ENCODE measurements at regions not wholly inside any gene's neighbourhood (a gene's known extent, or its start where the extent isn't known, plus 50 kb on each side); places are given as distances from the start of the nearest gene placed in this dataset.

DNA sequence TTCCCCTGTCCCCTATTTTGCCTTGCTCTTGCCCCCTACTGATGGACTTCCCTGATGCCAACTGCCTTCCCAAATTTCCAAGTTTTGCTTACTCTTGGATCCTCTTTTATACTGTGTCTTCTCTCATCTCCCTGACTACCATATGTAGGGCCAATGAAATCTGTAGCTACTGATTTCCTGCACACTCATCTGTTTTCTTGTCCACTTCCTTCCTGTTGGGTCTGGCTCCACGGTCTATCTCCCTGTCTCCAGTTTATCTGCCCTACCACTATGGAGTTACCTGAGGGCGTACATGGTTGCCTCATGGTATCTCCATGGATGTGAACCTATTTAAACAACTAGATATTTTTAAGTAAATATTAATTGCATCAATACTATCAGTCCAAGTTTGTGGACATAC is 140.3 kb upstream of the MCHR2 start:
- no peaks in the 10 kb centered on the region for H3K4me1 ChIP-seq
- no peak overlapping the region for H3K4me3 ChIP-seq
- H3K9me3 ChIP-seq = peaks cover 0 to 15% of the 10 kb centered on the region in 2 donors
- intact Hi-C loops (cut with DNase I) = no loop called here
- H3K27ac ChIP-seq = no peak overlapping the region
- H3K36me3 ChIP-seq = no peaks in the 10 kb centered on the region
- no peak for ATAC-seq
- no peaks in the 10 kb centered on the region for H3K27me3 ChIP-seq
- no peak for DNase-seq
- TF ChIP-seq, protein P1, sequence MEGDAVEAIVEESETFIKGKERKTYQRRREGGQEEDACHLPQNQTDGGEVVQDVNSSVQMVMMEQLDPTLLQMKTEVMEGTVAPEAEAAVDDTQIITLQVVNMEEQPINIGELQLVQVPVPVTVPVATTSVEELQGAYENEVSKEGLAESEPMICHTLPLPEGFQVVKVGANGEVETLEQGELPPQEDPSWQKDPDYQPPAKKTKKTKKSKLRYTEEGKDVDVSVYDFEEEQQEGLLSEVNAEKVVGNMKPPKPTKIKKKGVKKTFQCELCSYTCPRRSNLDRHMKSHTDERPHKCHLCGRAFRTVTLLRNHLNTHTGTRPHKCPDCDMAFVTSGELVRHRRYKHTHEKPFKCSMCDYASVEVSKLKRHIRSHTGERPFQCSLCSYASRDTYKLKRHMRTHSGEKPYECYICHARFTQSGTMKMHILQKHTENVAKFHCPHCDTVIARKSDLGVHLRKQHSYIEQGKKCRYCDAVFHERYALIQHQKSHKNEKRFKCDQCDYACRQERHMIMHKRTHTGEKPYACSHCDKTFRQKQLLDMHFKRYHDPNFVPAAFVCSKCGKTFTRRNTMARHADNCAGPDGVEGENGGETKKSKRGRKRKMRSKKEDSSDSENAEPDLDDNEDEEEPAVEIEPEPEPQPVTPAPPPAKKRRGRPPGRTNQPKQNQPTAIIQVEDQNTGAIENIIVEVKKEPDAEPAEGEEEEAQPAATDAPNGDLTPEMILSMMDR (IDR thresholded peaks at IDR 0.05) = no peak

DNA sequence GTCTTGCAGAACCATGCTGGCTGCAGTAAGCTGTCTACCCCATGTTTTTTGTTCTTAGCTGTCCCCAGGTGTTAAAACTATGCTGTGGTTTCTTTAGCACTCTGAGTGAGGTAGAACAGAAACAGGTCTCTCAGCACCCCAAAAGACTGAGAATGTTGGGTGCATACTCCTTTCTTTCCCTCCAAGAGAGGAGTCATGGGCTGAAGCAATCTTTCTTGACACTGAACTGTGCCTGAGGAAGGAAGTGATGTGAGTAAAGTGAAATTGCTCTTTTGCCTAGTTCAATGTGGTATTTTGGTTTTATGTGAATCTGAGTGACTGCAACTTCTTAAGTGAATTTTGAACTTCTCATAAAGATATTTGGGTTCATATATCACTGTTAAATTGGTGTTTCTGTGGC is 138.0 kb upstream of the MCHR2 start:
- peaks cover 0 to 15% of the 10 kb centered on the region in 2 donors for H3K9me3 ChIP-seq
- no peaks in the 10 kb centered on the region for H3K4me1 ChIP-seq
- TF ChIP-seq, protein P1 (IDR thresholded peaks at IDR 0.05) = no peak
- H3K36me3 ChIP-seq = no peaks in the 10 kb centered on the region
- intact Hi-C loops (cut with DNase I) = no loop called here
- no peak overlapping the region for H3K27ac ChIP-seq
- H3K27me3 ChIP-seq = no peaks in the 10 kb centered on the region
- no peak for DNase-seq
- no peak overlapping the region for H3K4me3 ChIP-seq
- ATAC-seq = no peak

DNA sequence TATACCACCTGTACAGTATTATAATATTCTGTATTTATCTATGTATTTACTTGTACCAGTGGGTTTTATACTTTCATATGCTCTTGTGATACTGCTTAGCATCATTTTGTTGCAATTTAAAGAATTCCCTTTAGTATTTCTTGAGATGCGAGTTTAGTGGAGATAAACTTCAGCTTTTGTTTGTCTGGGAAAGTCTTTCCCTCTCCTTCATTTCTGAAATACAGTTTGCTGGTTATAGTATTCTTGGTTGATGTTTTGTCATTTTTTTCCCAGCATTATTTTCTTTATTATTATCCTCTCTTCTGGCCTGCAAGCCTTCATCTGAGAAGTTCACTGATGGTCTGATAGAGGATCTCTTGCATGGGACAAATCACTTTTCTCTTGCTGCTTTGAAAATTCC is 136.6 kb upstream of the MCHR2 start:
- H3K9me3 ChIP-seq = peaks cover 0 to 15% of the 10 kb centered on the region in 2 donors
- intact Hi-C loops (cut with DNase I) = no loop called here
- ATAC-seq = no peak
- no peak overlapping the region for H3K27ac ChIP-seq
- no peak overlapping the region for H3K4me3 ChIP-seq
- no peaks in the 10 kb centered on the region for H3K36me3 ChIP-seq
- H3K27me3 ChIP-seq = no peaks in the 10 kb centered on the region
- H3K4me1 ChIP-seq = no peaks in the 10 kb centered on the region
- TF ChIP-seq, protein P1 (IDR thresholded peaks at IDR 0.05) = no peak
- no peak for DNase-seq

DNA sequence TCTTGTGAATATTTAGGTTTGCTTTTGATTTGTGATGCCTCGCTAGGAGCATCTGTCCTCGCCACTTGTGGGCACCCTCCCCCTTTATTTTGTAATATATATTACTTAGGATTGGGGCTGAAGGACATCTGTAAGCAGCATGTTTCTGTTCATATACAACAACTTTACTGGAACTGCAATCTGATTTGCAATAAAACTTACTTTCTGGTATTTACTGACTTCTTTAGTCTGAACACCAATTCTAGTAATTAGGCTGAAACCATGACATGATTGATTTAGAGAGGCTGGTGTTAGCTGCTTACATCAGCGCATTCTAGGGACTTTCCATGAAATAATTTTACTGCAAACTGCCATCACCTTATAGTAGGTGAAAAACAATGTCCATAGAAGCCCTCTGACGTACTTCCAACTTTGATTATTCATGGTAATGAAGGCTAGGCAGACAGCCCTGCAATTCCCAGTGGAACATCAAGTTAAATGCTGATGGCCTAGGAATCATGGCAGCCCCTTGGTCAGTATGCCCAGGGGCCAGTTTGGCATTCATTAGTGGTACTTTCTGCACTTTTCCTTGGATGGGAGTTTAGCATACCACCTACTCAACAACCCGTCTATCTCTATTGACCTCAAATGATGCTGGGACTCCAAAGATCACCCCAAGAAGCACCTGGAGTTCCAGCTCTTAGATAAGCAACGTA is 132.9 kb upstream of the MCHR2 start:
- DNase-seq = no peak
- Histone ChIP-seq H3K36me3 (no peaks in the 10 kb centered on the region), H3K9me3 (peaks cover 0 to 15% of the 10 kb centered on the region in 2 donors)

DNA sequence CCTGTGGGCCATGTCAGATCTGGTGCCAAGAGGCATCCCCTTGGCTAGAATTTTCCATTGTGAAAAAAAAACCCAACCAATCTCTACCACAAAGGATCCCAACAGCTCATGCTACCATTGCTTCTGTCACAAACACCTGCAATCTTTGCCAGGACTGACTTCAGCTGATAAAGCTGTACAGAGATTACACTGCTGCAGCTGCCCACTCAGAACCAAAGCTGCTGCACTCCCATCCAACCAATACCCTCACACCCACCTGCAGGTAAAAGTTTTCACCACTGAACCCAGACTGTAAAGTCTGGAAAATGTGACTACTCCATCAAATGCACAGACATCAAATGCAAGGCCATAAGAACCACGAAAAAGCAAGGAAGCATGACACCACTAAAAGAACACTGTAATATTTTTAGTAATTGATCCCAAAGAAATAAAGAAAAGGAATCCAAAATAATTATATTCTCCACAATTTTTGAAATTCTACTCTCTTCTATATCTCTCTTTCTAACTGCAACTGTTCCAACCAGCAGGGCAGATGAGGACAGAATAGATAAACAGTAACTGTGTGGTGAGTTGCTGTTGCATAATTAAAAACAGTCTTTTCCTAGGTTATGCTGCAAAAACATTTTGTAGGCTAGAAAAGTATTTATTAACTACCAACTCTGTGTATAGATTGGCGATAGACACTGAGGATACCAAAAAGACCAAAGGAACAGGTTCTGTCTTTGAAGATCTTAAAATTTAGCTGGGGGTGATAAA is 128.0 kb upstream of the MCHR2 start:
- TF ChIP-seq, protein P1 (IDR thresholded peaks at IDR 0.05) = no peak
- Histone ChIP-seq H3K4me1 (no peaks in the 10 kb centered on the region), H3K27ac (no peak overlapping the region), H3K4me3 (no peak overlapping the region), H3K27me3 (no peaks in the 10 kb centered on the region), H3K36me3 (no peaks in the 10 kb centered on the region), H3K9me3 (no peaks in the 10 kb centered on the region)
- no peak for ATAC-seq
- intact Hi-C loops (cut with DNase I) = no loop called here
- DNase-seq = no peak

More for the DNA sequence above, 132.9 kb upstream of the MCHR2 start:
- intact Hi-C loops (cut with DNase I) = no loop called here
- Histone ChIP-seq H3K4me3 (no peak overlapping the region), H3K4me1 (no peaks in the 10 kb centered on the region), H3K27ac (no peak overlapping the region), H3K27me3 (no peaks in the 10 kb centered on the region)
- ATAC-seq = no peak
- TF ChIP-seq, protein P1 (IDR thresholded peaks at IDR 0.05) = no peak

Data from left lung (tissue), 4 donors.